HG02798 (cell line): ENCODE measurements at regions not wholly inside any gene's neighbourhood (a gene's known extent, or its start where the extent isn't known, plus 50 kb on each side); places are given as distances from the start of the nearest gene placed in this dataset.

ENCODE experiments used
- ATAC-seq: cut with Tn5 transposase; IDR thresholded peaks from one replicate; pipeline ENCODE4 v1.9.1; 2021; ENCODE audit warnings: mild to moderate bottlenecking; ENCODE audit not compliant: unreplicated experiment, poor library complexity

GRCh38 chr18:38369772-38370690, 804.4 kb upstream of the CELF4 start:
- ATAC-seq: no peak

GRCh38 chr18:38368886-38369285, 803.3 kb upstream of the CELF4 start:
- ATAC-seq: no peak

- ATAC-seq: no peak
These were observed 802.6 kb upstream of the CELF4 start for GRCh38 chr18:38368246-38368645.

- ATAC-seq: no peak
These were observed 801.9 kb upstream of the CELF4 start for GRCh38 chr18:38367473-38367872.

- no peak for ATAC-seq
These were observed 796.7 kb upstream of the CELF4 start for GRCh38 chr18:38362286-38362792.

- ATAC-seq: no peak
These were observed 793.4 kb upstream of the CELF4 start for GRCh38 chr18:38358805-38359657.

GRCh38 chr18:38353149-38353548, 787.6 kb upstream of the CELF4 start:
- no peak for ATAC-seq

- ATAC-seq: no peak
These were observed 784.5 kb upstream of the CELF4 start for GRCh38 chr18:38350141-38350540.

GRCh38 chr18:38330573-38330972, 765.0 kb upstream of the CELF4 start:
- ATAC-seq: no peak

- ATAC-seq: no peak
These were observed 763.5 kb upstream of the CELF4 start for GRCh38 chr18:38329145-38329544.

- ATAC-seq: no peak
These were observed 756.6 kb upstream of the CELF4 start for GRCh38 chr18:38322206-38322605.

GRCh38 chr18:38321262-38321661, 755.7 kb upstream of the CELF4 start:
- no peak for ATAC-seq

- ATAC-seq: no peak
These were observed 752.8 kb upstream of the CELF4 start for GRCh38 chr18:38318416-38318815.

- ATAC-seq: no peak
These were observed 748.2 kb upstream of the CELF4 start for GRCh38 chr18:38313831-38314230.

GRCh38 chr18:38312532-38312931, 746.9 kb upstream of the CELF4 start:
- no peak for ATAC-seq

GRCh38 chr18:38310936-38311335, 745.3 kb upstream of the CELF4 start:
- ATAC-seq: no peak

GRCh38 chr18:38307914-38308313, 742.3 kb upstream of the CELF4 start:
- ATAC-seq: no peak

- ATAC-seq: no peak
These were observed 740.4 kb upstream of the CELF4 start for GRCh38 chr18:38305961-38306360.

- no peak for ATAC-seq
These were observed 736.0 kb upstream of the CELF4 start for GRCh38 chr18:38301621-38302020.

GRCh38 chr18:38297910-38298309, 732.3 kb upstream of the CELF4 start:
- no peak for ATAC-seq

- no peak for ATAC-seq
These were observed 724.6 kb upstream of the CELF4 start for GRCh38 chr18:38290229-38290628.
